ENCODE measurements at regions not wholly inside any gene's neighbourhood (a gene's known extent, or its start where the extent isn't known, plus 50 kb on each side); places are given as distances from the start of the nearest gene placed in this dataset.

DNA sequence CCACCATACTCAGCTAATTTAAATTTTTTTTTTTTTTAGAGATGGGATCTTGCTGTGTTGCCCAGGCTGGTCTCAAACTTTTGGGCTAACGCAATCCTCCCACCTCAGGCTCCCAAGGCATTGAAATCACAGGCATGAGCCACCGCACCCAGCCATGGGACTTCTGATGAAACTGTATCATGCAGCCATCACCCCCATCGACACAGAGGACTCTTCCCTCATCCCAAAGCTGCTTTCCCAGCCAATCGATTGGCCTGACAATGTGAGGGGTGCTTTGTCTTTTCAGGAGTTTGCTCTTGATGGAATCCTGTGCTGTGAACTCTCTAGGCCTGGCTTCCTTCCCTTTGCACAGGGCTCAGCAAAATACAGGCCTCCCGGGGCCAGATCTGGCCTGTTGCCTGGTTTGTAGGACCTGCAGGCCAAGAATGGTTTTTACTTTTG is 59.6 kb upstream of the NCOR2 start:
- no peaks in the 10 kb centered on the region for H3K36me3 ChIP-seq
- peak overlapping the region in 1 of 2 donors; percentile 89 for H3K27ac ChIP-seq
- DNase-seq (ENCODE audit: low spot score in 2 of 2), result peak in 1 of 2 donors; percentile 84
- TF ChIP-seq, protein P1, sequence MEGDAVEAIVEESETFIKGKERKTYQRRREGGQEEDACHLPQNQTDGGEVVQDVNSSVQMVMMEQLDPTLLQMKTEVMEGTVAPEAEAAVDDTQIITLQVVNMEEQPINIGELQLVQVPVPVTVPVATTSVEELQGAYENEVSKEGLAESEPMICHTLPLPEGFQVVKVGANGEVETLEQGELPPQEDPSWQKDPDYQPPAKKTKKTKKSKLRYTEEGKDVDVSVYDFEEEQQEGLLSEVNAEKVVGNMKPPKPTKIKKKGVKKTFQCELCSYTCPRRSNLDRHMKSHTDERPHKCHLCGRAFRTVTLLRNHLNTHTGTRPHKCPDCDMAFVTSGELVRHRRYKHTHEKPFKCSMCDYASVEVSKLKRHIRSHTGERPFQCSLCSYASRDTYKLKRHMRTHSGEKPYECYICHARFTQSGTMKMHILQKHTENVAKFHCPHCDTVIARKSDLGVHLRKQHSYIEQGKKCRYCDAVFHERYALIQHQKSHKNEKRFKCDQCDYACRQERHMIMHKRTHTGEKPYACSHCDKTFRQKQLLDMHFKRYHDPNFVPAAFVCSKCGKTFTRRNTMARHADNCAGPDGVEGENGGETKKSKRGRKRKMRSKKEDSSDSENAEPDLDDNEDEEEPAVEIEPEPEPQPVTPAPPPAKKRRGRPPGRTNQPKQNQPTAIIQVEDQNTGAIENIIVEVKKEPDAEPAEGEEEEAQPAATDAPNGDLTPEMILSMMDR (IDR thresholded peaks at IDR 0.05), result no peak
- intact Hi-C loops (cut with DNase I), result loop anchor here (5.0 kb wide), 1 partner anchor 70 kb away; no protein-coding TSS in a partner anchor
- H3K4me1 ChIP-seq, result peaks cover 12 to 22% of the 10 kb centered on the region in 2 donors
- H3K9me3 ChIP-seq, result no peaks in the 10 kb centered on the region
- H3K27me3 ChIP-seq, result no peaks in the 10 kb centered on the region
- no peak overlapping the region for H3K4me3 ChIP-seq

DNA sequence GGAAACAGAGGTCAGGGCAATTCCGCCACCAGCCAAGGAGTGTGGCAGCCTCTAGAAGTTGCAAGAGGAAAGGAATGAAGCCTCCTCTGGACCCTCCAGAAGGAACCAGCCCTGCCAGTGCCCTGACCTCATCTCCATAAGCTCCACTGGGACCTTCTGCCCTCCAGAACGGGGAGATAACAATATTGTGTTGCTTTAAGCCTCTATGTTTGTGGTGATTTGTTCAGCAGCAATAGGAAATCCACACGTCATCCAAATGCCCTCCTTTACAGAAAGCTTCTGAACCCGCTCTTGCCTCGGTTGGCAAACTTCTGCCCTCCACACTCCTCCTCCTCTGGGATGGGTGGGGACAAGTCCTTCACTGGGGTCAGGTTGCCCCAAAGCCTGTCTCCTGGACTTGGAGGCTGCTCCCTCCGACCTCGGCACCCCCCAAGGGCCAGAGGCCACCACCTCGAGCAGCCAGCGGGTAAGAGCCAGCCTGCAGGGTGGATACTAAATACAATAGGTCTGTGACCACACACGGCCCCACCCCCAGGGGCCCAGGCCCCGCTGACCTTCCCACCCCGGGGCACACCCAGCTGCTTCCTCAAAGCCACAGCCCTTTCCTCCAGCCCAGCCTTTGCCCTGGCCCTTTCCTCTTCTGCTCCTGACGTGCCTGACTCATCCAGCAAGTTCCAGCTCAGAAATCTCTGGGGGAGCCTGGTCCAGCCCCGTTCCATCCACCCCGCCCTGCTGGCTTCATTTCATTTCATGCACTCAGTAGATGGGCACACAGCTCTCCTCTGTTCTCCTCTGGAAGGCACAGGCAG is 58.7 kb upstream of the NCOR2 start:
- no peaks in the 10 kb centered on the region for H3K9me3 ChIP-seq
- no peak overlapping the region for H3K4me3 ChIP-seq
- H3K27me3 ChIP-seq, result no peaks in the 10 kb centered on the region
- H3K27ac ChIP-seq, result peak overlapping the region; percentile 79 to 89
- no peaks in the 10 kb centered on the region for H3K36me3 ChIP-seq
- H3K4me1 ChIP-seq, result peaks cover 15 to 29% of the 10 kb centered on the region in 2 donors
- TF ChIP-seq, protein P1 (IDR thresholded peaks at IDR 0.05), result no peak
- intact Hi-C loops (cut with DNase I), result loop anchor here (5.0 kb wide), 1 partner anchor 71 kb away; no protein-coding TSS in a partner anchor
- DNase-seq (ENCODE audit: low spot score in 2 of 2), result peak; percentile 79 to 96

DNA sequence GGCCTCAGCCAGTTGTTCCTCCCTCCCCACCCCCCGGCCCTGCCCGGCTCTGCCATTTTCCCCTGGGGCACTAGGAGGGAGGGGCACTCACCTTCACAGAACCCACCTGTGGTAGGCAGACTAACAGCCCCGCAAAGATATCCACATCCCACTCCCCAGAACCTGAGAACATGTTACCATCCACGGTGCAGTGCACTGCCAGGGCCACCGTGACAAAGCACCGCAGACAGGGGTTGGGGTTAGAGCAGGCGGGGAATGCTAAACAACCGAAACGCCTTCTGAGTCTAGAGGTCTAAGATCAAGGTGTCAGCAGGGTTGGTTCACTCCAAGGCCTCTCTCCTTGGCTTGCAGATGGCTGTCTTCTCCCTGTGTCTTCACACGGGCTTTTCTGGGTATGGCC is 57.4 kb upstream of the NCOR2 start:
- no peaks in the 10 kb centered on the region for H3K9me3 ChIP-seq
- H3K36me3 ChIP-seq, result no peaks in the 10 kb centered on the region
- peaks cover 15 to 38% of the 10 kb centered on the region in 2 donors for H3K4me1 ChIP-seq
- TF ChIP-seq, protein P1 (IDR thresholded peaks at IDR 0.05), result no peak
- no peaks in the 10 kb centered on the region for H3K27me3 ChIP-seq
- H3K27ac ChIP-seq, result no peak overlapping the region
- DNase-seq (ENCODE audit: low spot score in 2 of 2), result no peak
- intact Hi-C loops (cut with DNase I), result loop anchor here (5.0 kb wide), 2 partner anchors 72 to 122 kb away; no protein-coding TSS in a partner anchor
- no peak overlapping the region for H3K4me3 ChIP-seq

DNA sequence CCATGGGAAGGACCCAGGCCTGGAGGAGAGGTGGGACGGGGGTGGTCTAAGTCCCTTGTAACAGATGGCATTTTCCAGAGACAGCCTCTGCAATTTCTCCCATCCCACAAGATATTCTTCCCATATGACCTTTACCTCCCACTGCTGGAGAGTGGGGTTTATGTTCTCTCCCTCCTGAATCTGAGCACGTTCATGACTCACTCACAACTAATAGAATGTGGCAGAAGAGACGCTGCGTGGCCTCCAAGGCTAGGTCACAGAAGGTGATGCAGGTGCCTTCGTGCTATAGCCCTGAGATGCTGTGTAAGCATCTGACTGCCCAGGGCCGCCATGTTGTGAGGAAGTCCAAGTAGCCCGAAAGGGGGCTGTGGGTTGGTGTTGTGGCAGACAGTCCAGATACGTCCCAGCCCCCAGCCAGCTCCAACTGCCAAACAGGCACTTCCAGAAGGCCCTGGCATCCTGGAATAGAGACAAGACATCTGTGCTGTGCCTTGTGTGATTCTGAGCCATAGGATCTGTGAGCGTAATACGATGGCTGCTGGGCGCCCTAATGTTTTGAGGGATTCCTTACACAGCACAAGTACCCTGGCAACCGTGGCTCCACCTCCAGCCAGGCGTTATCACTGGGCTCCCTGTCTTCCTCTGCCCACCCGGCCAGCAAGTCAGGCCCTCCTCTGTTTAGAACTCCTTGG is 56.1 kb upstream of the NCOR2 start:
- intact Hi-C loops (cut with DNase I), result loop anchor here (5.0 kb wide), 1 partner anchor 124 kb away; no protein-coding TSS in a partner anchor
- DNase-seq (ENCODE audit: low spot score in 2 of 2), result no peak
- no peaks in the 10 kb centered on the region for H3K9me3 ChIP-seq
- no peak overlapping the region for H3K27ac ChIP-seq
- TF ChIP-seq, protein P1 (IDR thresholded peaks at IDR 0.05), result no peak
- H3K27me3 ChIP-seq, result no peaks in the 10 kb centered on the region
- peaks cover 15 to 38% of the 10 kb centered on the region in 2 donors for H3K4me1 ChIP-seq
- no peaks in the 10 kb centered on the region for H3K36me3 ChIP-seq
- no peak overlapping the region for H3K4me3 ChIP-seq

DNA sequence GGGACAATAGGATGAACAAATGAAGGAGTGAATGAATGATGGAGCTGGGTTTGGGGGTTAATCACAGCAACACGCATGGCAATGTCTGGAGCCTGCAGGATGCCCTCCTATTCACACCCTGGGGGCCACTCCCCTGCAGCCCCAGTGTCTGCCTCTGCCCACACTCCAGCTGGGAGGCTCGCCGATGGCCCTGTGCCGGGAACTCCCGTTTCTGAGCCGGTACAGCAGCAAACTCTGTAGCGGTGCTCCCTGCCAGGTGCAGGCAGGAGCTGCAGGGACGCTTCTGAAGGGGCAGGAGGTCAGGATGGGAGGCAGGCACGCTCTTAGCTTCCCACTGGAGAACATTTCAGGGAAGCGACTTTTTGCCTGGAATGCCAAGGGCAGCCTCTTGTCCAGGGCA is 55.4 kb upstream of the NCOR2 start:
- no peak overlapping the region for H3K4me3 ChIP-seq
- H3K9me3 ChIP-seq, result no peaks in the 10 kb centered on the region
- no peak overlapping the region for H3K27ac ChIP-seq
- peaks cover 15 to 38% of the 10 kb centered on the region in 2 donors for H3K4me1 ChIP-seq
- intact Hi-C loops (cut with DNase I), result loop anchor here (5.0 kb wide), 1 partner anchor 125 kb away; no protein-coding TSS in a partner anchor
- H3K36me3 ChIP-seq, result no peaks in the 10 kb centered on the region
- DNase-seq (ENCODE audit: low spot score in 2 of 2), result no peak
- no peaks in the 10 kb centered on the region for H3K27me3 ChIP-seq
- TF ChIP-seq, protein P1 (IDR thresholded peaks at IDR 0.05), result no peak
